GM12878 (cell line): ENCODE measurements at regions not wholly inside any gene's neighbourhood (a gene's known extent, or its start where the extent isn't known, plus 50 kb on each side); places are given as distances from the start of the nearest gene placed in this dataset.
A peak's percentile ranks its signal among the peaks of the same experiment; 100 is the strongest.

Experiments
- ATAC-seq: fragments of 200-7000 bp; cut with Tn5 transposase; 3 replicates; pipeline ENCODE4 v1.9.1; 2020; ENCODE audit warnings: mild to moderate bottlenecking, moderate library complexity
- BruUV-seq: library from RNA; stranded (reverse); fragments of 400-500 nt; replicated peaks from 2 replicates; lab custom pipeline; 2021; lab: Mats Ljungman, UMichigan
- CTCF ChIA-PET: fragments of 300-600 bp; sonication (Branson Sonifier 250); formaldehyde crosslinking; extraction: SDS; loops from one replicate; lab custom pipeline; 2021; ENCODE audit warnings: inconsistent platforms; lab: Yijun Ruan, JAX
- POLR2A ChIA-PET: fragments of 350-600 bp; formaldehyde crosslinking; extraction: SDS; loops from one replicate; lab custom pipeline; 2021; ENCODE audit warnings: inconsistent platforms; lab: Charles Lee
- RAD21 ChIA-PET: fragments of 300-600 bp; sonication (Branson Sonifier 250); formaldehyde crosslinking; loops from one replicate; lab custom pipeline; 2023; ENCODE audit warnings: antibody characterized with exemption; ENCODE audit not compliant: unreplicated experiment; lab: Charles Lee
- SMC1A ChIA-PET: fragments of 300-600 bp; sonication (Branson Sonifier 250); formaldehyde crosslinking; loops from one replicate; lab custom pipeline; 2023; ENCODE audit not compliant: unreplicated experiment, uncharacterized antibody; lab: Charles Lee
- DNase-seq: peaks from one replicate; pipeline ENCODE4 v3.0.0-alpha.2; 2011; ENCODE audit warnings: low read depth, low spot score
- FAIRE-seq: peaks from 3 replicates; lab custom pipeline; 2011; peaks lifted over from hg19 to GRCh38; lab: Jason Lieb, UNC
- H2AFZ ChIP-seq: 2 replicates; pipeline ENCODE4 v1.6.0; 2011; ENCODE audit warnings: low read depth, low read length, control low read depth; ENCODE audit not compliant: control insufficient read depth
- H3K27ac ChIP-seq: 2 replicates; pipeline ENCODE4 v1.5.1; 2011; ENCODE audit warnings: control low read depth; ENCODE audit not compliant: control insufficient read depth, insufficient read depth
- H3K27me3 ChIP-seq, 2 experiments: replicated peaks in 1 of 2; 2 replicates each; pipeline versions ENCODE4 v1.6.0 to v1.6.1; 2011; ENCODE audit warnings: low read length in 1 of 2; ENCODE audit not compliant: control insufficient read depth in 2 of 2, insufficient read depth in 2 of 2
- H3K36me3 ChIP-seq, 2 experiments: 2 replicates each; pipeline ENCODE4 v1.5.1; 2011; ENCODE audit warnings: low read length in 1 of 2; ENCODE audit not compliant: control insufficient read depth in 2 of 2, insufficient read depth in 2 of 2
- H3K4me1 ChIP-seq: 2 replicates; pipeline ENCODE4 v1.6.1; 2011; ENCODE audit warnings: mild to moderate bottlenecking, low read length, moderate library complexity, mixed read lengths; ENCODE audit not compliant: control insufficient read depth, insufficient read depth
- H3K4me2 ChIP-seq: 2 replicates; pipeline ENCODE4 v1.6.0; 2011; ENCODE audit warnings: control low read depth; ENCODE audit not compliant: control insufficient read depth, insufficient read depth
- H3K4me3 ChIP-seq: fragments of 200-600 bp; sonication (generic); 2 replicates; pipeline ENCODE4 v1.5.1; 2016
- H3K79me2 ChIP-seq: 2 replicates; pipeline ENCODE4 v1.6.0; 2011; ENCODE audit warnings: low read length; ENCODE audit not compliant: control insufficient read depth, insufficient read depth
- H3K9ac ChIP-seq: 2 replicates; pipeline ENCODE4 v1.8.0; 2011; ENCODE audit warnings: low read length, control low read depth, mixed read lengths; ENCODE audit not compliant: control insufficient read depth, insufficient read depth
- H3K9me3 ChIP-seq: replicated peaks from 3 replicates; pipeline ENCODE4 v1.5.1; 2011; ENCODE audit warnings: mild to moderate bottlenecking, low read length; ENCODE audit not compliant: control insufficient read depth, insufficient read depth
- H4K20me1 ChIP-seq: 2 replicates; pipeline ENCODE4 v1.6.0; 2011; ENCODE audit not compliant: control insufficient read depth, insufficient read depth
- ASH2L ChIP-seq: fragments of 300-600, 200-600 bp; sonication (generic); IDR thresholded peaks from 2 replicates; pipeline ENCODE4 v1.6.1; 2017; ENCODE audit warnings: low read depth, mild to moderate bottlenecking, borderline replicate concordance
- BACH1 ChIP-seq: fragments of 450-650 bp; IDR thresholded peaks from 2 replicates; pipeline ENCODE4 v1.6.1; 2017; ENCODE audit warnings: mild to moderate bottlenecking, borderline replicate concordance
- CBX5 ChIP-seq: sonication (generic); IDR thresholded peaks from 2 replicates; pipeline ENCODE4 v1.6.1; 2016; ENCODE audit warnings: low read depth, moderate library complexity, mild to moderate bottlenecking, inconsistent platforms
- ESRRA ChIP-seq: IDR thresholded peaks from 2 replicates; pipeline ENCODE4 v1.6.1; 2012; ENCODE audit warnings: mild to moderate bottlenecking, low read length, improper control_type of control experiment
- IRF4 ChIP-seq: IDR thresholded peaks from 2 replicates; pipeline ENCODE4 v1.6.1; 2011; ENCODE audit warnings: low read depth, low read length
- KLF5 ChIP-seq: fragments of 450-650 bp; IDR thresholded peaks from 2 replicates; pipeline ENCODE4 v1.6.1; 2014; ENCODE audit warnings: mild to moderate bottlenecking; ENCODE audit not compliant: partially characterized antibody
- MEF2A ChIP-seq: IDR thresholded peaks from 2 replicates; pipeline ENCODE4 v1.6.1; 2011; ENCODE audit warnings: low read depth, mild to moderate bottlenecking, low read length, moderate library complexity; ENCODE audit not compliant: insufficient read depth
- MEF2B ChIP-seq: fragments of 450-650 bp; IDR thresholded peaks from 2 replicates; pipeline ENCODE4 v1.6.1; 2018; ENCODE audit warnings: mild to moderate bottlenecking, moderate library complexity; ENCODE audit not compliant: partially characterized antibody, poor library complexity, severe bottlenecking
- MYB ChIP-seq: fragments of 150-350 bp; IDR thresholded peaks from 2 replicates; pipeline ENCODE4 v1.6.1; 2014; ENCODE audit warnings: mild to moderate bottlenecking, low read depth, low read length, borderline replicate concordance
- NFYA ChIP-seq: IDR thresholded peaks from 2 replicates; pipeline ENCODE4 v1.6.1; 2011; ENCODE audit warnings: low read depth, mild to moderate bottlenecking, low read length, improper control_type of control experiment, borderline replicate concordance
- NR2C1 ChIP-seq: fragments of 450-650 bp; IDR thresholded peaks from 2 replicates; pipeline ENCODE4 v1.6.1; 2017; ENCODE audit warnings: antibody characterized with exemption, mild to moderate bottlenecking, moderate library complexity
- RUNX3 ChIP-seq: IDR thresholded peaks from 2 replicates; pipeline ENCODE4 v1.6.1; 2012; ENCODE audit warnings: low read length, inconsistent platforms
- SUZ12 ChIP-seq: fragments of 200-600 bp; sonication (generic); IDR thresholded peaks from one replicate; pipeline ENCODE4 v1.6.1; 2018; ENCODE audit warnings: antibody characterized with exemption, mild to moderate bottlenecking; ENCODE audit not compliant: unreplicated experiment
- WGBS: methylation state at CpG from one replicate; pipeline ENCODE4 v1.1.6; 2016; ENCODE audit warnings: low lambda C conversion rate; ENCODE audit not compliant: insufficient replicate concordance, insufficient coverage; ENCODE audit errors: missing lambda C conversion rate; 5-methylcytosine and 5-hydroxymethylcytosine counted together
- in situ Hi-C: fragments of 300-500 bp; cut with MboI; formaldehyde crosslinking; loops from 9 replicates; pipeline ENCODE4 v1.14.3; 2018; ENCODE audit warnings: mixed read lengths
- intact Hi-C: fragments of 100-400 bp; cut with micrococcal nuclease; formaldehyde crosslinking; loops from one replicate; pipeline ENCODE4 v1.14.2; 2022; ENCODE audit not compliant: unreplicated experiment
- TF ChIP-seq, protein P1 (sequence below): fragments of 450-650 bp; formaldehyde crosslinking; IDR thresholded peaks from 2 replicates; pipeline ENCODE4 v1.4.0; 2020; ENCODE audit warnings: mild to moderate bottlenecking, moderate library complexity
- TF ChIP-seq, protein P2 (sequence below): IDR thresholded peaks from 2 replicates; pipeline ENCODE4 v1.6.1; 2012; ENCODE audit warnings: low read depth, low read length, improper control_type of control experiment

DNA sequence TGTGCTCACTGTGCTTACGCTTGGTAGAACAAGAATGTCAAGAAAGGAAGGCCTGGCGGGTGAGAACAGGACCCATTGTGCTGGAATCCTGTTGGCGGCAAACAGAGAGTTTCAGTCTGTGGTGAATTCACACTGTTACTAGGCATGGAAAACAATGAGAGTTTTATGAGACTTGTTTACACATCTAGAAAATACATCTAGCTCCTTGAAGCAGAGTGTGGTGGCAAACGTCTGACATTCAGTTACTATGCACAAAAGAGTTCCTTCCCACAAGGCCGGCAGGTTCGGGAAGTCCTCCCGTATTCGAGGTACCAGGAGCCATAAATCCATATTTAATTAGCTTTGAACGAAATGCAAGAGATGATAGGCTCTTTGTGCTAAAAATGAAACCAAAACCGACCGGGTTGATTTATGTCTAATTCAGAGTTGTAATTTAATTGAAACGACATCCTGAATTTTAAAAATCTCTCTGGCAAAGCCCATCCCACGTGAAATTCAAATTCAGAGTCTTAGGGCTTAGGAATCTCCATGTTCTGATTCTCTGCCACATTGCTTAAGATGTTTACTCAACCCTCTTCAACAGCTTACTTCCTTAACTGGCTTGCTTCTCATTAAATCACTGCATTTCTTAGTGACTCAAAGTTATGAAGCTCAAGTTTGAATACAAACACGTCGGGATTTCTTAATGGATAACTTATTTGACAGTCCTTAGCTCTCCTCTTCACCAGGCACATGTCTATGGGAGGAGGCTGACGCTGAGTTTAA is 299.9 kb upstream of the PITRM1 start:
- Histone ChIP-seq H3K27me3 (no peaks in the 10 kb centered on the region), H3K4me1 (peaks cover 16% of the 10 kb centered on the region), H2AFZ (peak overlapping the region; percentile 80), H3K36me3 (no peaks in the 10 kb centered on the region), H3K9ac (peak overlapping the region; percentile 14; the same call in 1 of the 2 replicates), H4K20me1 (no peaks in the 10 kb centered on the region), H3K79me2 (no peaks in the 10 kb centered on the region), H3K4me3 (peak overlapping the region; percentile 47; the same call in 1 of the 2 replicates), H3K27ac (peak overlapping the region; percentile 14), H3K4me2 (peak overlapping the region; percentile 58), H3K9me3 (no peaks in the 10 kb centered on the region)
- POLR2A ChIA-PET, result interaction anchor here (0.6 kb wide), 1 partner anchor 11 kb away, joined by 3 read pairs; no protein-coding TSS in a partner anchor
- SMC1A ChIA-PET, result no interaction called here
- FAIRE-seq (peak; percentile 75), DNase-seq (no peak), ATAC-seq (no peak)
- TF ChIP-seq NR2C1, result no peak
- no peak for TF ChIP-seq MEF2B
- no peak for TF ChIP-seq BACH1
- TF ChIP-seq KLF5, result no peak
- no peak for TF ChIP-seq NFYA
- no peak for TF ChIP-seq CBX5
- TF ChIP-seq IRF4, result no peak
- no peak for TF ChIP-seq MYB
- TF ChIP-seq, protein P1, sequence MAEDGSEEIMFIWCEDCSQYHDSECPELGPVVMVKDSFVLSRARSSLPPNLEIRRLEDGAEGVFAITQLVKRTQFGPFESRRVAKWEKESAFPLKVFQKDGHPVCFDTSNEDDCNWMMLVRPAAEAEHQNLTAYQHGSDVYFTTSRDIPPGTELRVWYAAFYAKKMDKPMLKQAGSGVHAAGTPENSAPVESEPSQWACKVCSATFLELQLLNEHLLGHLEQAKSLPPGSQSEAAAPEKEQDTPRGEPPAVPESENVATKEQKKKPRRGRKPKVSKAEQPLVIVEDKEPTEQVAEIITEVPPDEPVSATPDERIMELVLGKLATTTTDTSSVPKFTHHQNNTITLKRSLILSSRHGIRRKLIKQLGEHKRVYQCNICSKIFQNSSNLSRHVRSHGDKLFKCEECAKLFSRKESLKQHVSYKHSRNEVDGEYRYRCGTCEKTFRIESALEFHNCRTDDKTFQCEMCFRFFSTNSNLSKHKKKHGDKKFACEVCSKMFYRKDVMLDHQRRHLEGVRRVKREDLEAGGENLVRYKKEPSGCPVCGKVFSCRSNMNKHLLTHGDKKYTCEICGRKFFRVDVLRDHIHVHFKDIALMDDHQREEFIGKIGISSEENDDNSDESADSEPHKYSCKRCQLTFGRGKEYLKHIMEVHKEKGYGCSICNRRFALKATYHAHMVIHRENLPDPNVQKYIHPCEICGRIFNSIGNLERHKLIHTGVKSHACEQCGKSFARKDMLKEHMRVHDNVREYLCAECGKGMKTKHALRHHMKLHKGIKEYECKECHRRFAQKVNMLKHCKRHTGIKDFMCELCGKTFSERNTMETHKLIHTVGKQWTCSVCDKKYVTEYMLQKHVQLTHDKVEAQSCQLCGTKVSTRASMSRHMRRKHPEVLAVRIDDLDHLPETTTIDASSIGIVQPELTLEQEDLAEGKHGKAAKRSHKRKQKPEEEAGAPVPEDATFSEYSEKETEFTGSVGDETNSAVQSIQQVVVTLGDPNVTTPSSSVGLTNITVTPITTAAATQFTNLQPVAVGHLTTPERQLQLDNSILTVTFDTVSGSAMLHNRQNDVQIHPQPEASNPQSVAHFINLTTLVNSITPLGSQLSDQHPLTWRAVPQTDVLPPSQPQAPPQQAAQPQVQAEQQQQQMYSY (CRISPR knock-in tag), result no peak
- no peak for TF ChIP-seq ESRRA
- TF ChIP-seq MEF2A, result no peak
- no peak for TF ChIP-seq RUNX3
- TF ChIP-seq SUZ12, result no peak
- TF ChIP-seq, protein P2, sequence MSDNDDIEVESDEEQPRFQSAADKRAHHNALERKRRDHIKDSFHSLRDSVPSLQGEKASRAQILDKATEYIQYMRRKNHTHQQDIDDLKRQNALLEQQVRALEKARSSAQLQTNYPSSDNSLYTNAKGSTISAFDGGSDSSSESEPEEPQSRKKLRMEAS, result no peak
- TF ChIP-seq ASH2L, result no peak
- CTCF ChIA-PET, result no interaction called here
- WGBS, result 21% methylated on average over 16 of the region's 16 CpGs
- RAD21 ChIA-PET, result no interaction called here
- intact Hi-C loops, result loop anchor here (10.0 kb wide), 1 partner anchor 312 kb away; the partner anchor contains the start of gene KLF6
- in situ Hi-C loops, result no loop called here
- no TSS peak for BruUV-seq
